Astrocyte (in vitro differentiated cells and primary cell): ENCODE measurements at regions not wholly inside any gene's neighbourhood (a gene's known extent, or its start where the extent isn't known, plus 50 kb on each side); places are given as distances from the start of the nearest gene placed in this dataset.

Experiments
- EZH2 ChIP-seq: IDR thresholded peaks from 2 replicates; pipeline ENCODE4 v1.6.1; 2012; ENCODE audit warnings: mild to moderate bottlenecking, low read length, inconsistent platforms; ENCODE audit not compliant: insufficient read depth
- TF ChIP-seq, protein P1 (sequence below): IDR thresholded peaks from 2 replicates; pipeline ENCODE4 v1.5.1; 2011; ENCODE audit warnings: low read depth, mild to moderate bottlenecking, inconsistent platforms, low read length, moderate library complexity; ENCODE audit not compliant: insufficient read depth

DNA sequence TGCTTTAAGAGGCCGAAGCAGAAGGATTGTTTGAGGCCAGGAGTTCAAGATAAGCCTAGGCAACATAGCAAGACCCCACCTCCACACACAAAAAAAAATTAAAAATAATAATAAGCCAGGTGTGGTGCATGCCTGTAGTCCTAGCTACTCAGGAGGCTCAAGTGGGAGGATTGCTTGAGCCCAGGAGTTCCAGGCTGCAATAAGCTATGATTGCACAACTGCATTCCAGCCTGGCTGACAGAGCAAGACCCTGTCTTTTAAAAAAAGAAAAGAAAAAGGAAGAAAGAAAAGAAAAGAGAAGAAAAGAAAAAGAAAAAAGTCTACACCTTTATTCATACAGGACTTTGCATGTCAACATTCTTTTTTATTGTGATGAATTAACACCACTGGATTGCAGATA lies 2125.8 kb downstream of the MAT2B start:
- TF ChIP-seq, protein P1, sequence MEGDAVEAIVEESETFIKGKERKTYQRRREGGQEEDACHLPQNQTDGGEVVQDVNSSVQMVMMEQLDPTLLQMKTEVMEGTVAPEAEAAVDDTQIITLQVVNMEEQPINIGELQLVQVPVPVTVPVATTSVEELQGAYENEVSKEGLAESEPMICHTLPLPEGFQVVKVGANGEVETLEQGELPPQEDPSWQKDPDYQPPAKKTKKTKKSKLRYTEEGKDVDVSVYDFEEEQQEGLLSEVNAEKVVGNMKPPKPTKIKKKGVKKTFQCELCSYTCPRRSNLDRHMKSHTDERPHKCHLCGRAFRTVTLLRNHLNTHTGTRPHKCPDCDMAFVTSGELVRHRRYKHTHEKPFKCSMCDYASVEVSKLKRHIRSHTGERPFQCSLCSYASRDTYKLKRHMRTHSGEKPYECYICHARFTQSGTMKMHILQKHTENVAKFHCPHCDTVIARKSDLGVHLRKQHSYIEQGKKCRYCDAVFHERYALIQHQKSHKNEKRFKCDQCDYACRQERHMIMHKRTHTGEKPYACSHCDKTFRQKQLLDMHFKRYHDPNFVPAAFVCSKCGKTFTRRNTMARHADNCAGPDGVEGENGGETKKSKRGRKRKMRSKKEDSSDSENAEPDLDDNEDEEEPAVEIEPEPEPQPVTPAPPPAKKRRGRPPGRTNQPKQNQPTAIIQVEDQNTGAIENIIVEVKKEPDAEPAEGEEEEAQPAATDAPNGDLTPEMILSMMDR: no peak
- TF ChIP-seq EZH2: no peak
